ENCODE measurements at regions not wholly inside any gene's neighbourhood (a gene's known extent, or its start where the extent isn't known, plus 50 kb on each side); places are given as distances from the start of the nearest gene placed in this dataset.

DNA sequence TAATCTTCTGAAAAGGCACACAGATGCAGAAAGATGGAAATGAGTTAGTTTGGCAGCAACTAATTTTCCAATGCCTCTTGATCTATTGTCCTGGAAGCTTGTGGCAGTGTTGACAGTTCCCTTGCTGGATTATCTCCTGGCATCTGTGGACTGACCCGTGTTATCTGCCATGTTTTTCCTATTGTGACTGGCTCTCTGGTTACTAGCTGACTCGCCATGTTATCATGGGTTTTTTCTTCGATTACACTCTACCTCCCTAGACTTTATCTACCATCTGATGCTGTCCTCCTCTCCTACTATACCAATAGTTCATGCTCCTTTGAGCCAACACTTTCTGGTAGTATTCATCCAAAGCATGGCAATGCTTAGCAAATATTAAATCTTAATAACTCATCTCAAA, 63.3 kb upstream of the FLRT2 start:
- 72 to 76% methylated on average over 3 of the region's 3 CpGs for WGBS, 2 donors
- TF ChIP-seq POLR2A (IDR thresholded peaks at IDR 0.05) (no peak), POLR2AphosphoS5 (IDR thresholded peaks at IDR 0.05) (no peak), EP300 (IDR thresholded peaks at IDR 0.05) (no peak), CTCF (IDR thresholded peaks at IDR 0.05) (no peak)
- ATAC-seq (ENCODE audit: low FRiP score in 2 of 2): no peak

DNA sequence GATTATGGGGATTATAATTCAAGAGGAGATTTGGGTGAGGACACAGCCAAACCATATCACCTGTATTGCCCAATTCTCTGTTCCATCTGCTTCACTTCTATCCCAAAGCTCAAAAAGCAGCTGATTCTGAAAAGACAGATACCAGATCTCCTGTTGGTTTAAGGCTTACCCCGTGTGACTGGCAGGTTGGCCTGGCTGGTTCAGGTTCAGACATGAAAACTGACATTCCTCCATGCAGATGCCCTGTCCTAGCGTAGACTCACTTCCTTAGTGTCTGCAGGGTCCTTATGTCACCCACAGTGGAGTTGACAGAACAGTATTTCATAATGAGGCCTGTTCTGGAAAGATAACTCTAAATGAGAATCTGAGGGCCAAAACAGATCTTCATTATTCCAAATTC, 61.1 kb upstream of the FLRT2 start:
- TF ChIP-seq EP300 (IDR thresholded peaks at IDR 0.05) (no peak), POLR2AphosphoS5 (IDR thresholded peaks at IDR 0.05) (no peak), POLR2A (IDR thresholded peaks at IDR 0.05) (no peak), CTCF (IDR thresholded peaks at IDR 0.05) (no peak)
- Histone ChIP-seq H3K27ac (no peak overlapping the region), H3K4me3 (no peak overlapping the region), H3K9me3 (no peaks in the 10 kb centered on the region), H3K4me1 (no peaks in the 10 kb centered on the region), H3K27me3 (no peaks in the 10 kb centered on the region), H3K36me3 (no peaks in the 10 kb centered on the region)
- DNase-seq: no peak
- no peak for ATAC-seq (ENCODE audit: low FRiP score in 2 of 2)
- WGBS, 2 donors: 44 to 46% methylated on average over 2 of the region's 2 CpGs

More for the DNA sequence above, 63.3 kb upstream of the FLRT2 start:
- Histone ChIP-seq H3K27ac (no peak overlapping the region), H3K4me1 (no peaks in the 10 kb centered on the region), H3K4me3 (no peak overlapping the region), H3K27me3 (no peaks in the 10 kb centered on the region), H3K9me3 (no peaks in the 10 kb centered on the region), H3K36me3 (no peaks in the 10 kb centered on the region)
- no peak for DNase-seq

DNA sequence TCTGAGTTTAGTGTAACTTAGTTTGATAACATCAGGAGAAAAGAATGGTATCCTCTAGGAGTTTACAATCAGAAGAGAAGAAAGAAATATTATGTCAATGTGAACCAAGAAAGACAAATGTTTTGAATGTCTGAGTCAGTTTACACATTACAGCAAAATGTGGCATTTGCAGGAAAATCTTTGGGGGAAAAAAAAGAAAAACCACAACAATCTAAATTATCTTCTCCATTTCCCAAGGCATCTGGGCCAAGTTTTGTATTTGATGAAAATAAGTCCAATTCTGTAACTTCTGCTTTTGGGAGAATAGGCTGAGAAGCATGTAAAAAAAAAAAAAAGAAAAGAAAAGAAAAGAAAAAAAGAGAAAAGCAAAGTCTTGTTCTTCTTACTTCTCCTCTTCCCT, 58.8 kb upstream of the FLRT2 start:
- no peak overlapping the region for H3K27ac ChIP-seq
- no peak for ATAC-seq (ENCODE audit: low FRiP score in 2 of 2)

GRCh38 chr14:85471744-85472143, 58.2 kb upstream of the FLRT2 start:
- no peak overlapping the region for H3K27ac ChIP-seq
- ATAC-seq (ENCODE audit: low FRiP score in 2 of 2): peak; percentile 37 to 85
- no peaks in the 10 kb centered on the region for H3K36me3 ChIP-seq
- peak in 1 of 2 donors; percentile 26 for DNase-seq
- H3K27me3 ChIP-seq: no peaks in the 10 kb centered on the region
- H3K4me1 ChIP-seq: peaks cover 0 to 11% (median 2%) of the 10 kb centered on the region in 4 donors
- TF ChIP-seq POLR2AphosphoS5 (IDR thresholded peaks at IDR 0.05) (no peak), EP300 (IDR thresholded peaks at IDR 0.05) (no peak), CTCF (IDR thresholded peaks at IDR 0.05) (no peak), POLR2A (IDR thresholded peaks at IDR 0.05) (no peak)
- WGBS, 2 donors: 42 to 51% methylated on average over 4 of the region's 4 CpGs
- no peak overlapping the region for H3K4me3 ChIP-seq
- no peaks in the 10 kb centered on the region for H3K9me3 ChIP-seq

More for the DNA sequence above, 58.8 kb upstream of the FLRT2 start:
- TF ChIP-seq EP300 (IDR thresholded peaks at IDR 0.05): no peak
- no peak for TF ChIP-seq CTCF (IDR thresholded peaks at IDR 0.05)
- no peak for TF ChIP-seq POLR2AphosphoS5 (IDR thresholded peaks at IDR 0.05)
- DNase-seq: no peak
- Histone ChIP-seq H3K4me3 (no peak overlapping the region), H3K27me3 (no peaks in the 10 kb centered on the region), H3K36me3 (no peaks in the 10 kb centered on the region), H3K9me3 (no peaks in the 10 kb centered on the region), H3K4me1 (peaks cover 0 to 11% (median 2%) of the 10 kb centered on the region in 4 donors)

- DNase-seq (no peak), ATAC-seq (ENCODE audit: low FRiP score in 2 of 2) (no peak)
- 88 to 90% methylated on average over 2 of the region's 2 CpGs for WGBS, 2 donors
- no peaks in the 10 kb centered on the region for H3K9me3 ChIP-seq
- no peak overlapping the region for H3K4me3 ChIP-seq
- H3K36me3 ChIP-seq: no peaks in the 10 kb centered on the region
- no peaks in the 10 kb centered on the region for H3K27me3 ChIP-seq
- TF ChIP-seq POLR2AphosphoS5 (IDR thresholded peaks at IDR 0.05) (no peak), POLR2A (IDR thresholded peaks at IDR 0.05) (no peak), CTCF (IDR thresholded peaks at IDR 0.05) (no peak), EP300 (IDR thresholded peaks at IDR 0.05) (no peak)
- H3K4me1 ChIP-seq: peaks cover 0 to 11% (median 2%) of the 10 kb centered on the region in 4 donors
- H3K27ac ChIP-seq: no peak overlapping the region
Measured at GRCh38 chr14:85474431-85474830, 55.5 kb upstream of the FLRT2 start.

All from upper lobe of left lung (tissue), 6 donors.